Hepatocyte (in vitro differentiated cells): ENCODE measurements at regions not wholly inside any gene's neighbourhood (a gene's known extent, or its start where the extent isn't known, plus 50 kb on each side); places are given as distances from the start of the nearest gene placed in this dataset.
"Not testable (repeated sequence)": the region's sequence is repeated elsewhere in the genome, so short reads cannot be mapped to it uniquely, and the experiment has no call there.

Experiments used
- DNase-seq: peaks from one replicate; pipeline ENCODE4 v3.0.0-alpha.2; 2016; ENCODE audit warnings: low spot score
- H2AFZ ChIP-seq: fragments of 200-600 bp; sonication (generic); 2 replicates; pipeline ENCODE4 v1.6.0; 2016; ENCODE audit warnings: antibody characterized with exemption, mild to moderate bottlenecking
- H3K27ac ChIP-seq: fragments of 200-600 bp; sonication (generic); 2 replicates; pipeline ENCODE4 v1.5.1; 2016; ENCODE audit warnings: mild to moderate bottlenecking
- H3K27me3 ChIP-seq: fragments of 200-600 bp; sonication (generic); 2 replicates; pipeline ENCODE4 v1.6.1; 2016
- H3K36me3 ChIP-seq: fragments of 200-600 bp; sonication (generic); replicated peaks from 2 replicates; pipeline ENCODE4 v1.5.1; 2016; ENCODE audit warnings: low read depth; ENCODE audit not compliant: insufficient read depth
- H3K4me1 ChIP-seq: fragments of 200-600 bp; sonication (generic); 2 replicates; pipeline ENCODE4 v1.5.1; 2016; ENCODE audit warnings: mild to moderate bottlenecking, moderate library complexity; ENCODE audit not compliant: insufficient read depth
- H3K4me2 ChIP-seq: fragments of 200-600 bp; sonication (generic); 2 replicates; pipeline ENCODE4 v1.6.0; 2016
- H3K4me3 ChIP-seq: fragments of 200-600 bp; sonication (generic); 2 replicates; pipeline ENCODE4 v1.5.1; 2016; ENCODE audit warnings: mild to moderate bottlenecking
- H3K79me2 ChIP-seq: fragments of 200-600 bp; sonication (generic); 2 replicates; pipeline ENCODE4 v1.6.0; 2017; ENCODE audit warnings: mild to moderate bottlenecking
- H3K9me2 ChIP-seq: fragments of 200-600 bp; sonication (generic); replicated peaks from 2 replicates; pipeline ENCODE4 v1.6.0; 2017; ENCODE audit warnings: mild to moderate bottlenecking; ENCODE audit not compliant: insufficient read depth
- H3K9me3 ChIP-seq: fragments of 200-600 bp; sonication (generic); 2 replicates; pipeline ENCODE4 v1.5.1; 2016; ENCODE audit warnings: low read depth, mild to moderate bottlenecking
- H4K20me1 ChIP-seq: fragments of 200-600 bp; sonication (generic); 2 replicates; pipeline ENCODE4 v1.6.0; 2016; ENCODE audit warnings: mild to moderate bottlenecking; ENCODE audit not compliant: insufficient read depth, poor library complexity, severe bottlenecking
- EZH2 ChIP-seq: fragments of 200-600 bp; sonication (generic); IDR thresholded peaks from 2 replicates; pipeline ENCODE4 v1.6.1; 2016; ENCODE audit warnings: antibody characterized with exemption, mild to moderate bottlenecking, borderline replicate concordance
- EZH2phosphoT487 ChIP-seq: fragments of 200-600 bp; sonication (generic); IDR thresholded peaks from one replicate; pipeline ENCODE4 v1.6.1; 2018; ENCODE audit warnings: antibody characterized with exemption, mild to moderate bottlenecking, low read depth, moderate library complexity; ENCODE audit not compliant: unreplicated experiment, severe bottlenecking
- WGBS: methylation state at CpG from one replicate; pipeline ENCODE4 v1.1.6; 2016; ENCODE audit warnings: low lambda C conversion rate; ENCODE audit errors: missing lambda C conversion rate; 5-methylcytosine and 5-hydroxymethylcytosine counted together
- TF ChIP-seq, protein P1 (sequence below): fragments of 200-600 bp; sonication (generic); IDR thresholded peaks from 2 replicates; pipeline ENCODE4 v1.5.1; 2016; ENCODE audit warnings: antibody characterized with exemption, mild to moderate bottlenecking; ENCODE audit not compliant: poor library complexity

DNA sequence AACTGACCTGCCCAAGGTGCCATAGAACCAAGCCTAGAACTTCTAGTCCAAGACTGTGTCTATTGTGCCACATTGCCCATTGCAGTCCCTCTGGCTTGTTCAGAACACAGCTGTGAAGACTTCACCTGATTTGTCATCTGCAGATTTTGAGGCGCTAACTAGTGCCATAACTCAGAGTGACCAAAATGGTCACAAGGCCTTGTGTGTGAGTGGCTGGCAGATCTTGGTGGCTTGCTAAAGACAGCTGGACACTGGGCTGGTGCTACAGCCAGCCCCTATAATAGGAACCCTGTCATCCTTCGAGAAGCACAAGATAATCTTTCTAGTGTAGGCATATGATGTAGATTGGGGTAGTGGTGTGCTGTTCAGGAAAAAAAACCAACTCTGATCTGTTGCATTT is 63.7 kb upstream of the IFNLR1 start:
- no peaks in the 10 kb centered on the region for H3K4me1 ChIP-seq
- no peaks in the 10 kb centered on the region for H3K9me3 ChIP-seq
- no peak overlapping the region for H3K4me2 ChIP-seq
- no peak overlapping the region for H2AFZ ChIP-seq
- no peak overlapping the region for H3K27ac ChIP-seq
- no peaks in the 10 kb centered on the region for H3K79me2 ChIP-seq
- H3K27me3 ChIP-seq, result no peaks in the 10 kb centered on the region
- no peak for DNase-seq
- no peaks in the 10 kb centered on the region for H3K9me2 ChIP-seq
- no peaks in the 10 kb centered on the region for H3K36me3 ChIP-seq
- no peak for TF ChIP-seq EZH2
- 93% methylated on average over 2 of the region's 2 CpGs for WGBS
- no peaks in the 10 kb centered on the region for H4K20me1 ChIP-seq
- H3K4me3 ChIP-seq, result no peak overlapping the region

DNA sequence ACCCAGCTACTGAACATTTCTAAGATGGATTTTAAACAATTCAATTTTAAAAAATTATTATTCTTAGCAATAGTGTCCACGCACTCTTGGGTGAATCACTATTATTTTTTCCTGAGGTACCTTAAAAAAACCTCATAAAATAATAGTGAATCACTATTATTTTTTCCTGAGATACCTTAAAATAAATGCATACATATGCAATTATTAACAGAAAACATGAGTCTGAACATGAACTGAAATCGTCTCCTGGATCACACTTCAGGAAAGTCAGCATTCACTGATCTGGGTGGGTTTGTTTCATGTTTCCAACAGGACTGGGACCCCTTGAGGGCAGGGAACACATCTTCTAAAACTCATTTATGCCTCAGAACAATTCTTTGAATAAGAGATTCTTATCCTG is 63.1 kb upstream of the IFNLR1 start:
- Histone ChIP-seq H3K27me3 (no peaks in the 10 kb centered on the region), H3K79me2 (no peaks in the 10 kb centered on the region), H3K9me3 (no peaks in the 10 kb centered on the region), H3K36me3 (no peaks in the 10 kb centered on the region), H4K20me1 (no peaks in the 10 kb centered on the region), H3K4me2 (no peak overlapping the region), H2AFZ (no peak overlapping the region), H3K4me1 (no peaks in the 10 kb centered on the region), H3K4me3 (no peak overlapping the region), H3K27ac (no peak overlapping the region), H3K9me2 (no peaks in the 10 kb centered on the region)
- TF ChIP-seq, protein P1, sequence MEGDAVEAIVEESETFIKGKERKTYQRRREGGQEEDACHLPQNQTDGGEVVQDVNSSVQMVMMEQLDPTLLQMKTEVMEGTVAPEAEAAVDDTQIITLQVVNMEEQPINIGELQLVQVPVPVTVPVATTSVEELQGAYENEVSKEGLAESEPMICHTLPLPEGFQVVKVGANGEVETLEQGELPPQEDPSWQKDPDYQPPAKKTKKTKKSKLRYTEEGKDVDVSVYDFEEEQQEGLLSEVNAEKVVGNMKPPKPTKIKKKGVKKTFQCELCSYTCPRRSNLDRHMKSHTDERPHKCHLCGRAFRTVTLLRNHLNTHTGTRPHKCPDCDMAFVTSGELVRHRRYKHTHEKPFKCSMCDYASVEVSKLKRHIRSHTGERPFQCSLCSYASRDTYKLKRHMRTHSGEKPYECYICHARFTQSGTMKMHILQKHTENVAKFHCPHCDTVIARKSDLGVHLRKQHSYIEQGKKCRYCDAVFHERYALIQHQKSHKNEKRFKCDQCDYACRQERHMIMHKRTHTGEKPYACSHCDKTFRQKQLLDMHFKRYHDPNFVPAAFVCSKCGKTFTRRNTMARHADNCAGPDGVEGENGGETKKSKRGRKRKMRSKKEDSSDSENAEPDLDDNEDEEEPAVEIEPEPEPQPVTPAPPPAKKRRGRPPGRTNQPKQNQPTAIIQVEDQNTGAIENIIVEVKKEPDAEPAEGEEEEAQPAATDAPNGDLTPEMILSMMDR, result no peak
- no peak for TF ChIP-seq EZH2
- no peak for TF ChIP-seq EZH2phosphoT487
- 98% methylated on average over 2 of the region's 2 CpGs for WGBS
- DNase-seq, result no peak

DNA sequence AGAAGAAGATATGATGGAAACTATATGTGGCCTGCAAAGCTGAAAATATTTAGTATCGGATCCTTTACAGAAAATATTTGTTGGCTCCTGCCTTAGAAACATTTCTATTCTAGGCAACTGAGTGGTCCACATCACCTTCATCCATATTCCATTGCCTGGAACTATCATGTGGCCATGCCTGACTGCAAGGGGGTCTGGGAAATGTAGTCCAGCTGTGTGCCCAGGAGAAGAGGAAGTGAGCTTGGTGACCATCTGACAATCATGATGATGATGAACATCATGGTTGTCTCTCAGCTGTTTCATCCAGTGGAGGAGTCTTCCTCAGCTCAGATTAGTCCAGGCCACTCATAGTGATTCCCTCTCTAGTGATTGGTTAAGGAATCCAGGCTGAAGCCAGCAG is 61.8 kb upstream of the IFNLR1 start:
- Histone ChIP-seq H3K9me3 (no peaks in the 10 kb centered on the region), H3K79me2 (no peaks in the 10 kb centered on the region), H3K9me2 (no peaks in the 10 kb centered on the region), H3K27me3 (no peaks in the 10 kb centered on the region), H3K4me1 (no peaks in the 10 kb centered on the region), H3K4me3 (no peak overlapping the region), H2AFZ (no peak overlapping the region), H3K27ac (no peak overlapping the region), H4K20me1 (no peaks in the 10 kb centered on the region), H3K4me2 (no peak overlapping the region), H3K36me3 (no peaks in the 10 kb centered on the region)
- DNase-seq, result no peak
- WGBS, result 95% methylated on average over 1 of the region's 1 CpG
- no peak for TF ChIP-seq EZH2
- TF ChIP-seq EZH2phosphoT487, result no peak
- TF ChIP-seq, protein P1, result no peak

DNA sequence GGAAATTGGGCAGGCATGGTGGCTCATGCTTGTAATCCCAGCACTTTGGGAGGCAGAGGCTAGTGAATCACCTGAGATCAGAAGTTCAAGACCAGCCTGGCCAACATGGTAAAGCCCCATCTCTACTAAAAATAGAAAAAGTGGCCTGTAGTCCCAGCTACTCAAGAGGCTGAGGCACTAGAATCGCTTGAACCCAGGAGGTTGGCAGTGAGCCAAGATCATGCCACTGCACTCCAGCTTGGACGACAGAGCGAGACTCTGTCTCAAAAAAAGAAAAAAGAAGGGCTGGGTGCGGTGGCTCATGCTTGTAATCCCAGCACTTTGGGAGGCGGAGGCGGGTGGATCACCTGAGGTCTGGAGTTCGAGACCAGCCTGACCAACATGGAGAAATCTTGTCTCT is 60.2 kb upstream of the IFNLR1 start:
- H2AFZ ChIP-seq, DNase-seq, H3K4me1 ChIP-seq, H3K4me3 ChIP-seq, H3K36me3 ChIP-seq, H3K27me3 ChIP-seq, H3K27ac ChIP-seq, H3K79me2 ChIP-seq, H3K9me2 ChIP-seq, H3K4me2 ChIP-seq, H4K20me1 ChIP-seq, H3K9me3 ChIP-seq: not testable (repeated sequence)
- 96% methylated on average over 7 of the region's 7 CpGs for WGBS
